ENCODE measurements at regions not wholly inside any gene's neighbourhood (a gene's known extent, or its start where the extent isn't known, plus 50 kb on each side); places are given as distances from the start of the nearest gene placed in this dataset.

- peaks cover 6% of the 10 kb centered on the region for H3K4me1 ChIP-seq (ENCODE audit: control insufficient read depth, insufficient read depth, low read length)
- WGBS (ENCODE audit: insufficient coverage): 67% methylated on average over 2 of the region's 5 CpGs
- H3K9me3 ChIP-seq (replicated peaks; ENCODE audit: control insufficient read depth, low read depth, low read length): no peaks in the 10 kb centered on the region
- no peak overlapping the region for H3K27ac ChIP-seq (ENCODE audit: low read length)
- H3K36me3 ChIP-seq (ENCODE audit: control insufficient read depth, insufficient read depth, low read length): no peaks in the 10 kb centered on the region
- peak; percentile 23 for DNase-seq
- no peaks in the 10 kb centered on the region for H3K27me3 ChIP-seq (ENCODE audit: control insufficient read depth, insufficient read depth, low read length)
- H3K4me3 ChIP-seq (ENCODE audit: low read length): no peak overlapping the region
Measured at GRCh38 chr2:144941743-144942488, 422.0 kb upstream of the ZEB2 start.

- WGBS (ENCODE audit: insufficient coverage): no CpG with 5 or more reads among the region's 5 CpGs
- H3K27ac ChIP-seq (ENCODE audit: low read length): no peak overlapping the region
- DNase-seq: no peak
Measured at GRCh38 chr2:144939590-144939989, 419.7 kb upstream of the ZEB2 start.

GRCh38 chr2:144937910-144938709 is 418.2 kb upstream of the ZEB2 start:
- Histone ChIP-seq H3K27ac (ENCODE audit: low read length) (peak overlapping the region; percentile 77), H3K4me3 (ENCODE audit: low read length) (no peak overlapping the region), H3K27me3 (ENCODE audit: control insufficient read depth, insufficient read depth, low read length) (no peaks in the 10 kb centered on the region), H3K4me1 (ENCODE audit: control insufficient read depth, insufficient read depth, low read length) (peaks cover 6% of the 10 kb centered on the region), H3K36me3 (ENCODE audit: control insufficient read depth, insufficient read depth, low read length) (no peaks in the 10 kb centered on the region), H3K9me3 (replicated peaks; ENCODE audit: control insufficient read depth, low read depth, low read length) (no peaks in the 10 kb centered on the region)
- DNase-seq: peak; percentile 94
- 32% methylated on average over 4 of the region's 7 CpGs for WGBS (ENCODE audit: insufficient coverage)

More at GRCh38 chr2:144939590-144939989, 419.7 kb upstream of the ZEB2 start:
- Histone ChIP-seq H3K4me3 (ENCODE audit: low read length) (no peak overlapping the region), H3K4me1 (ENCODE audit: control insufficient read depth, insufficient read depth, low read length) (peaks cover 6% of the 10 kb centered on the region), H3K36me3 (ENCODE audit: control insufficient read depth, insufficient read depth, low read length) (no peaks in the 10 kb centered on the region), H3K27me3 (ENCODE audit: control insufficient read depth, insufficient read depth, low read length) (no peaks in the 10 kb centered on the region), H3K9me3 (replicated peaks; ENCODE audit: control insufficient read depth, low read depth, low read length) (no peaks in the 10 kb centered on the region)

GRCh38 chr2:144937066-144937465 is 417.1 kb upstream of the ZEB2 start:
- Histone ChIP-seq H3K4me3 (ENCODE audit: low read length) (no peak overlapping the region), H3K9me3 (replicated peaks; ENCODE audit: control insufficient read depth, low read depth, low read length) (no peaks in the 10 kb centered on the region), H3K4me1 (ENCODE audit: control insufficient read depth, insufficient read depth, low read length) (peaks cover 6% of the 10 kb centered on the region), H3K27ac (ENCODE audit: low read length) (no peak overlapping the region), H3K27me3 (ENCODE audit: control insufficient read depth, insufficient read depth, low read length) (no peaks in the 10 kb centered on the region), H3K36me3 (ENCODE audit: control insufficient read depth, insufficient read depth, low read length) (no peaks in the 10 kb centered on the region)
- DNase-seq: no peak

GRCh38 chr2:144936442-144936841 is 416.5 kb upstream of the ZEB2 start:
- Histone ChIP-seq H3K4me1 (ENCODE audit: control insufficient read depth, insufficient read depth, low read length) (peaks cover 6% of the 10 kb centered on the region), H3K9me3 (replicated peaks; ENCODE audit: control insufficient read depth, low read depth, low read length) (no peaks in the 10 kb centered on the region), H3K27ac (ENCODE audit: low read length) (no peak overlapping the region), H3K4me3 (ENCODE audit: low read length) (no peak overlapping the region), H3K36me3 (ENCODE audit: control insufficient read depth, insufficient read depth, low read length) (no peaks in the 10 kb centered on the region), H3K27me3 (ENCODE audit: control insufficient read depth, insufficient read depth, low read length) (no peaks in the 10 kb centered on the region)
- DNase-seq: peak; percentile 58
- no CpG with 5 or more reads among the region's 4 CpGs for WGBS (ENCODE audit: insufficient coverage)

GRCh38 chr2:144935736-144936135 is 415.8 kb upstream of the ZEB2 start:
- WGBS (ENCODE audit: insufficient coverage): no CpG with 5 or more reads among the region's 2 CpGs
- Histone ChIP-seq H3K36me3 (ENCODE audit: control insufficient read depth, insufficient read depth, low read length) (no peaks in the 10 kb centered on the region), H3K9me3 (replicated peaks; ENCODE audit: control insufficient read depth, low read depth, low read length) (no peaks in the 10 kb centered on the region), H3K4me3 (ENCODE audit: low read length) (no peak overlapping the region), H3K27me3 (ENCODE audit: control insufficient read depth, insufficient read depth, low read length) (no peaks in the 10 kb centered on the region), H3K4me1 (ENCODE audit: control insufficient read depth, insufficient read depth, low read length) (peaks cover 6% of the 10 kb centered on the region), H3K27ac (ENCODE audit: low read length) (no peak overlapping the region)
- DNase-seq: no peak

GRCh38 chr2:144935191-144935590 is 415.3 kb upstream of the ZEB2 start:
- H3K27me3 ChIP-seq (ENCODE audit: control insufficient read depth, insufficient read depth, low read length): no peaks in the 10 kb centered on the region
- no peak for DNase-seq
- no peaks in the 10 kb centered on the region for H3K36me3 ChIP-seq (ENCODE audit: control insufficient read depth, insufficient read depth, low read length)
- H3K27ac ChIP-seq (ENCODE audit: low read length): no peak overlapping the region
- WGBS (ENCODE audit: insufficient coverage): 88% methylated on average over 4 of the region's 5 CpGs
- no peaks in the 10 kb centered on the region for H3K9me3 ChIP-seq (replicated peaks; ENCODE audit: control insufficient read depth, low read depth, low read length)
- H3K4me1 ChIP-seq (ENCODE audit: control insufficient read depth, insufficient read depth, low read length): peaks cover 6% of the 10 kb centered on the region
- H3K4me3 ChIP-seq (ENCODE audit: low read length): no peak overlapping the region

GRCh38 chr2:144931960-144932359 is 412.0 kb upstream of the ZEB2 start:
- no peak overlapping the region for H3K27ac ChIP-seq (ENCODE audit: low read length)
- H3K27me3 ChIP-seq (ENCODE audit: control insufficient read depth, insufficient read depth, low read length): no peaks in the 10 kb centered on the region
- H3K36me3 ChIP-seq (ENCODE audit: control insufficient read depth, insufficient read depth, low read length): no peaks in the 10 kb centered on the region
- H3K4me1 ChIP-seq (ENCODE audit: control insufficient read depth, insufficient read depth, low read length): no peaks in the 10 kb centered on the region
- DNase-seq: no peak
- no peak overlapping the region for H3K4me3 ChIP-seq (ENCODE audit: low read length)
- H3K9me3 ChIP-seq (replicated peaks; ENCODE audit: control insufficient read depth, low read depth, low read length): no peaks in the 10 kb centered on the region

GRCh38 chr2:144931480-144931879 is 411.6 kb upstream of the ZEB2 start:
- Histone ChIP-seq H3K27ac (ENCODE audit: low read length) (no peak overlapping the region), H3K4me3 (ENCODE audit: low read length) (no peak overlapping the region), H3K9me3 (replicated peaks; ENCODE audit: control insufficient read depth, low read depth, low read length) (no peaks in the 10 kb centered on the region), H3K27me3 (ENCODE audit: control insufficient read depth, insufficient read depth, low read length) (no peaks in the 10 kb centered on the region), H3K36me3 (ENCODE audit: control insufficient read depth, insufficient read depth, low read length) (no peaks in the 10 kb centered on the region), H3K4me1 (ENCODE audit: control insufficient read depth, insufficient read depth, low read length) (no peaks in the 10 kb centered on the region)
- WGBS (ENCODE audit: insufficient coverage): no CpG with 5 or more reads among the region's 1 CpG
- DNase-seq: no peak

GRCh38 chr2:144927429-144927828 is 407.5 kb upstream of the ZEB2 start:
- Histone ChIP-seq H3K27me3 (ENCODE audit: control insufficient read depth, insufficient read depth, low read length) (no peaks in the 10 kb centered on the region), H3K9me3 (replicated peaks; ENCODE audit: control insufficient read depth, low read depth, low read length) (no peaks in the 10 kb centered on the region), H3K27ac (ENCODE audit: low read length) (no peak overlapping the region), H3K36me3 (ENCODE audit: control insufficient read depth, insufficient read depth, low read length) (no peaks in the 10 kb centered on the region), H3K4me1 (ENCODE audit: control insufficient read depth, insufficient read depth, low read length) (no peaks in the 10 kb centered on the region), H3K4me3 (ENCODE audit: low read length) (no peak overlapping the region)
- DNase-seq: no peak
- no CpG with 5 or more reads among the region's 1 CpG for WGBS (ENCODE audit: insufficient coverage)

Data from muscle of leg (tissue), 3 donors.